ENCODE measurements at regions not wholly inside any gene's neighbourhood (a gene's known extent, or its start where the extent isn't known, plus 50 kb on each side); places are given as distances from the start of the nearest gene placed in this dataset.

GRCh38 chr2:67540962-67541361, 143.8 kb downstream of the ETAA1 start:
- DNase-seq = no peak
- H3K27me3 ChIP-seq (ENCODE audit: control insufficient read depth, insufficient read depth, low read length) = no peaks in the 10 kb centered on the region
- H3K36me3 ChIP-seq (replicated peaks; ENCODE audit: control insufficient read depth, insufficient read depth, low read length) = no peaks in the 10 kb centered on the region
- no peak overlapping the region for H3K4me3 ChIP-seq (ENCODE audit: insufficient read depth, low read depth, low read length)

GRCh38 chr2:67544286-67544685, 147.2 kb downstream of the ETAA1 start:
- H3K4me3 ChIP-seq (ENCODE audit: insufficient read depth, low read depth, low read length) = no peak overlapping the region
- H3K27me3 ChIP-seq (ENCODE audit: control insufficient read depth, insufficient read depth, low read length) = no peaks in the 10 kb centered on the region
- H3K36me3 ChIP-seq (replicated peaks; ENCODE audit: control insufficient read depth, insufficient read depth, low read length) = no peaks in the 10 kb centered on the region
- DNase-seq = no peak

- Histone ChIP-seq H3K27me3 (ENCODE audit: control insufficient read depth, insufficient read depth, low read length) (no peaks in the 10 kb centered on the region), H3K4me3 (ENCODE audit: insufficient read depth, low read depth, low read length) (no peak overlapping the region), H3K36me3 (replicated peaks; ENCODE audit: control insufficient read depth, insufficient read depth, low read length) (no peaks in the 10 kb centered on the region)
- peak; percentile 4 for DNase-seq
Measured at GRCh38 chr2:67548317-67549201, 151.4 kb downstream of the ETAA1 start.

- H3K4me3 ChIP-seq (ENCODE audit: insufficient read depth, low read depth, low read length) = no peak overlapping the region
- no peaks in the 10 kb centered on the region for H3K27me3 ChIP-seq (ENCODE audit: control insufficient read depth, insufficient read depth, low read length)
- no peaks in the 10 kb centered on the region for H3K36me3 ChIP-seq (replicated peaks; ENCODE audit: control insufficient read depth, insufficient read depth, low read length)
- no peak for DNase-seq
Measured at GRCh38 chr2:67559156-67559555, 162.0 kb downstream of the ETAA1 start.

- Histone ChIP-seq H3K36me3 (replicated peaks; ENCODE audit: control insufficient read depth, insufficient read depth, low read length) (no peaks in the 10 kb centered on the region), H3K4me3 (ENCODE audit: insufficient read depth, low read depth, low read length) (no peak overlapping the region), H3K27me3 (ENCODE audit: control insufficient read depth, insufficient read depth, low read length) (no peaks in the 10 kb centered on the region)
- no peak for DNase-seq
Measured at GRCh38 chr2:67560771-67561456, 163.8 kb downstream of the ETAA1 start.

- DNase-seq = no peak
- Histone ChIP-seq H3K36me3 (replicated peaks; ENCODE audit: control insufficient read depth, insufficient read depth, low read length) (no peaks in the 10 kb centered on the region), H3K27me3 (ENCODE audit: control insufficient read depth, insufficient read depth, low read length) (no peaks in the 10 kb centered on the region), H3K4me3 (ENCODE audit: insufficient read depth, low read depth, low read length) (no peak overlapping the region)
Measured at GRCh38 chr2:67561457-67561965, 164.4 kb downstream of the ETAA1 start.

GRCh38 chr2:67564076-67564475, 166.9 kb downstream of the ETAA1 start:
- Histone ChIP-seq H3K4me3 (ENCODE audit: insufficient read depth, low read depth, low read length) (no peak overlapping the region), H3K36me3 (replicated peaks; ENCODE audit: control insufficient read depth, insufficient read depth, low read length) (no peaks in the 10 kb centered on the region), H3K27me3 (ENCODE audit: control insufficient read depth, insufficient read depth, low read length) (no peaks in the 10 kb centered on the region)
- no peak for DNase-seq

GRCh38 chr2:67564626-67565025, 167.5 kb downstream of the ETAA1 start:
- no peaks in the 10 kb centered on the region for H3K36me3 ChIP-seq (replicated peaks; ENCODE audit: control insufficient read depth, insufficient read depth, low read length)

GRCh38 chr2:67565262-67565661, 168.1 kb downstream of the ETAA1 start:
- H3K4me3 ChIP-seq (ENCODE audit: insufficient read depth, low read depth, low read length) = no peak overlapping the region
- DNase-seq = no peak
- no peaks in the 10 kb centered on the region for H3K36me3 ChIP-seq (replicated peaks; ENCODE audit: control insufficient read depth, insufficient read depth, low read length)
- no peaks in the 10 kb centered on the region for H3K27me3 ChIP-seq (ENCODE audit: control insufficient read depth, insufficient read depth, low read length)

More at GRCh38 chr2:67564626-67565025, 167.5 kb downstream of the ETAA1 start:
- no peak for DNase-seq
- H3K27me3 ChIP-seq (ENCODE audit: control insufficient read depth, insufficient read depth, low read length) = no peaks in the 10 kb centered on the region
- no peak overlapping the region for H3K4me3 ChIP-seq (ENCODE audit: insufficient read depth, low read depth, low read length)

GRCh38 chr2:67565761-67566160, 168.6 kb downstream of the ETAA1 start:
- Histone ChIP-seq H3K27me3 (ENCODE audit: control insufficient read depth, insufficient read depth, low read length) (no peaks in the 10 kb centered on the region), H3K4me3 (ENCODE audit: insufficient read depth, low read depth, low read length) (no peak overlapping the region), H3K36me3 (replicated peaks; ENCODE audit: control insufficient read depth, insufficient read depth, low read length) (no peaks in the 10 kb centered on the region)
- DNase-seq = no peak

GRCh38 chr2:67566285-67566684, 169.2 kb downstream of the ETAA1 start:
- H3K36me3 ChIP-seq (replicated peaks; ENCODE audit: control insufficient read depth, insufficient read depth, low read length) = no peaks in the 10 kb centered on the region
- no peaks in the 10 kb centered on the region for H3K27me3 ChIP-seq (ENCODE audit: control insufficient read depth, insufficient read depth, low read length)
- no peak for DNase-seq
- no peak overlapping the region for H3K4me3 ChIP-seq (ENCODE audit: insufficient read depth, low read depth, low read length)

GRCh38 chr2:67566958-67567635, 170.0 kb downstream of the ETAA1 start:
- H3K4me3 ChIP-seq (ENCODE audit: insufficient read depth, low read depth, low read length) = no peak overlapping the region
- DNase-seq = no peak

GRCh38 chr2:67567886-67568285, 170.8 kb downstream of the ETAA1 start:
- Histone ChIP-seq H3K27me3 (ENCODE audit: control insufficient read depth, insufficient read depth, low read length) (no peaks in the 10 kb centered on the region), H3K36me3 (replicated peaks; ENCODE audit: control insufficient read depth, insufficient read depth, low read length) (no peaks in the 10 kb centered on the region), H3K4me3 (ENCODE audit: insufficient read depth, low read depth, low read length) (no peak overlapping the region)
- no peak for DNase-seq

More at GRCh38 chr2:67566958-67567635, 170.0 kb downstream of the ETAA1 start:
- H3K27me3 ChIP-seq (ENCODE audit: control insufficient read depth, insufficient read depth, low read length) = no peaks in the 10 kb centered on the region
- H3K36me3 ChIP-seq (replicated peaks; ENCODE audit: control insufficient read depth, insufficient read depth, low read length) = no peaks in the 10 kb centered on the region

- Histone ChIP-seq H3K27me3 (ENCODE audit: control insufficient read depth, insufficient read depth, low read length) (no peaks in the 10 kb centered on the region), H3K4me3 (ENCODE audit: insufficient read depth, low read depth, low read length) (no peak overlapping the region), H3K36me3 (replicated peaks; ENCODE audit: control insufficient read depth, insufficient read depth, low read length) (no peaks in the 10 kb centered on the region)
- DNase-seq = no peak
Measured at GRCh38 chr2:67570611-67571010, 173.5 kb downstream of the ETAA1 start.
